Globus pallidus (tissue), 1 donor: ENCODE measurements at regions not wholly inside any gene's neighbourhood (a gene's known extent, or its start where the extent isn't known, plus 50 kb on each side); places are given as distances from the start of the nearest gene placed in this dataset.
"Not testable (repeated sequence)": the region's sequence is repeated elsewhere in the genome, so short reads cannot be mapped to it uniquely, and the experiment has no call there.

Experiments used
- DNase-seq: peaks from one replicate; pipeline ENCODE4 v3.0.0-alpha.2; 2015; ENCODE audit warnings: low spot score

GRCh38 chr14:105918496-105919262 lies 392.3 kb downstream of the TMEM121 start:
- no peak for DNase-seq

- no peak for DNase-seq
These were observed 393.2 kb downstream of the TMEM121 start for GRCh38 chr14:105919458-105920150.

GRCh38 chr14:105920151-105920700 lies 393.8 kb downstream of the TMEM121 start:
- not testable (repeated sequence) for DNase-seq

GRCh38 chr14:105920803-105921755 lies 394.7 kb downstream of the TMEM121 start:
- not testable (repeated sequence) for DNase-seq

GRCh38 chr14:105921781-105922180 lies 395.4 kb downstream of the TMEM121 start:
- DNase-seq = not testable (repeated sequence)

- not testable (repeated sequence) for DNase-seq
These were observed 397.3 kb downstream of the TMEM121 start for GRCh38 chr14:105923520-105924191.

- DNase-seq = no peak
These were observed 398.7 kb downstream of the TMEM121 start for GRCh38 chr14:105924951-105925591.

- no peak for DNase-seq
These were observed 399.4 kb downstream of the TMEM121 start for GRCh38 chr14:105925615-105926372.

GRCh38 chr14:105926373-105927095 lies 400.2 kb downstream of the TMEM121 start:
- DNase-seq = no peak

GRCh38 chr14:105927096-105928060 lies 401.0 kb downstream of the TMEM121 start:
- DNase-seq = no peak

GRCh38 chr14:105928171-105929111 lies 402.1 kb downstream of the TMEM121 start:
- not testable (repeated sequence) for DNase-seq

- DNase-seq = no peak
These were observed 403.1 kb downstream of the TMEM121 start for GRCh38 chr14:105929327-105930081.

GRCh38 chr14:105930572-105930971 lies 404.2 kb downstream of the TMEM121 start:
- DNase-seq = no peak

- DNase-seq = no peak
These were observed 405.6 kb downstream of the TMEM121 start for GRCh38 chr14:105931808-105932483.

- no peak for DNase-seq
These were observed 406.9 kb downstream of the TMEM121 start for GRCh38 chr14:105933238-105933637.

- DNase-seq = no peak
These were observed 409.0 kb downstream of the TMEM121 start for GRCh38 chr14:105935384-105935783.
